ENCODE measurements at regions not wholly inside any gene's neighbourhood (a gene's known extent, or its start where the extent isn't known, plus 50 kb on each side); places are given as distances from the start of the nearest gene placed in this dataset.

DNA sequence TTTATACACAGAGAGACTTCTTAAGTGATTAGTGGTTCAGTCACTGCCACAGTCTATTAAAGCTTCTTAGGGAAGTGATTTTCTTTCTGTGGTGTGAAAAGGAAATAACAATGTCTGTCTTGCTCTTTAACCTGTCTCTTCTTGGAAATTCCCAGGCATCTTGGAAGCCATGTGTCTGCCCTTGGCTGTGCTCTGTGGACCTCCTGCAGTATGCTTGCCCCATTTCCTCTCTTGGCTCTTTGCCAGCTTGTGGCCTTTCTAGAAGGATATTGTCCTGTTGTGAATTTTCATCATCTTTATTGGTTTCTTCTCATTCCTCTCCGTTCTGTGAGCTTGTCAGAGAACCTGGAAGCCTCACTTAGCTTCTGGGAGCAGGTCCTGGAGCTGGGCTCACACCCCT, 338.4 kb upstream of the C2CD4B start:
- TF ChIP-seq, protein P1, sequence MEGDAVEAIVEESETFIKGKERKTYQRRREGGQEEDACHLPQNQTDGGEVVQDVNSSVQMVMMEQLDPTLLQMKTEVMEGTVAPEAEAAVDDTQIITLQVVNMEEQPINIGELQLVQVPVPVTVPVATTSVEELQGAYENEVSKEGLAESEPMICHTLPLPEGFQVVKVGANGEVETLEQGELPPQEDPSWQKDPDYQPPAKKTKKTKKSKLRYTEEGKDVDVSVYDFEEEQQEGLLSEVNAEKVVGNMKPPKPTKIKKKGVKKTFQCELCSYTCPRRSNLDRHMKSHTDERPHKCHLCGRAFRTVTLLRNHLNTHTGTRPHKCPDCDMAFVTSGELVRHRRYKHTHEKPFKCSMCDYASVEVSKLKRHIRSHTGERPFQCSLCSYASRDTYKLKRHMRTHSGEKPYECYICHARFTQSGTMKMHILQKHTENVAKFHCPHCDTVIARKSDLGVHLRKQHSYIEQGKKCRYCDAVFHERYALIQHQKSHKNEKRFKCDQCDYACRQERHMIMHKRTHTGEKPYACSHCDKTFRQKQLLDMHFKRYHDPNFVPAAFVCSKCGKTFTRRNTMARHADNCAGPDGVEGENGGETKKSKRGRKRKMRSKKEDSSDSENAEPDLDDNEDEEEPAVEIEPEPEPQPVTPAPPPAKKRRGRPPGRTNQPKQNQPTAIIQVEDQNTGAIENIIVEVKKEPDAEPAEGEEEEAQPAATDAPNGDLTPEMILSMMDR (conservative IDR thresholded peaks at IDR 0.05; ENCODE audit: control insufficient read depth, insufficient read depth, low read depth, low read length): no peak
- DNase-seq (ENCODE audit: low read depth): peak; percentile 57
- no peak overlapping the region for H3K4me3 ChIP-seq (ENCODE audit: control insufficient read depth, low read depth, low read length)

DNA sequence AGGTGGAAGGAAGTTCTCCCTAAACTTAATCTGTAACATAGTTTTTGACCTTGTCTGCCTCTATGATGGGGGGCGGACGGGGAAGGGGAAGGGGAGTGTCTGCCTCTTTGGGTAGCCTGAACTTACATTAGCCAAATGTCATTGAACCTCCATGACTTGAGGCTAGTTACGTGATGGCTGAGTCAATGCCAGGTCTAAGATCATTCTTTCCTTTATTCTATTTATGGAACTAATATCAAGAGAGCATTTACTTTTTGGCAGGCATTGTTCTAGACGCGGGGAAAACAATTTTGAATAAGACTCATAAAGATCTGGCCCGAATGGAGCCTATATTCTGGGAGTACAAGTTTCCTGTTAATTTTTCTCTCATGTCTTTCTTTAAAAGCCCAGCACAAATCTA, 340.7 kb upstream of the C2CD4B start:
- TF ChIP-seq, protein P1 (conservative IDR thresholded peaks at IDR 0.05; ENCODE audit: control insufficient read depth, insufficient read depth, low read depth, low read length): no peak
- DNase-seq (ENCODE audit: low read depth): peak; percentile 48
- no peak overlapping the region for H3K4me3 ChIP-seq (ENCODE audit: control insufficient read depth, low read depth, low read length)

DNA sequence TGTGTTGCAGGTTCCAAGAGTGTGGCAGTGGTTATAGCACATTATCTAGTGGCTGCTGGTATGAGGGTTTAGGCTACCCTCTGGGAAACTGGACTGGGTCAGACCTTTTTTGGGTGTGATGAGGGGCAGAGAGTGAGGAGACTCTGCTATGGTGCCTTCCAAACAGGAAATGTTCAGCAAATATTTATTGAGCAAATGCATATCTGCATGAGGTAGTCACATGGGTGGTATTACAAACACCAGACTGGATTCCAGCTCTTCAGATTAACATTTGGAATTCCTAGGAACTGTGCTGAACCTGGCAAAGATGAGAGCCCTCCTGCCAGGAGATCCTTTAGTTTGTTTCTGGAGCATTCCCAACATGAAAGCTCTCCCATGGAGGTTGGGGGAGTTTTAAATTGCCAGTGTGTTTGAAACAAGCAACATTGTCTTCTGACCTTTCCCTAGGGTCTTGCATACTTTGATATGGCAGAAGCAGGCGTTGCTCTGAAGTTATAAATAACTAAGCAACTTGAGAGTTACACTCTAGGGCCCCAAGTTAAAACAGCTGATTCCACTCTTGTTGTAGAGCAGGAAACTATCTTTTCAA, 341.2 kb upstream of the C2CD4B start:
- H3K4me3 ChIP-seq (ENCODE audit: control insufficient read depth, low read depth, low read length): no peak overlapping the region
- peak; percentile 56 for DNase-seq (ENCODE audit: low read depth)
- TF ChIP-seq, protein P1 (conservative IDR thresholded peaks at IDR 0.05; ENCODE audit: control insufficient read depth, insufficient read depth, low read depth, low read length): no peak

DNA sequence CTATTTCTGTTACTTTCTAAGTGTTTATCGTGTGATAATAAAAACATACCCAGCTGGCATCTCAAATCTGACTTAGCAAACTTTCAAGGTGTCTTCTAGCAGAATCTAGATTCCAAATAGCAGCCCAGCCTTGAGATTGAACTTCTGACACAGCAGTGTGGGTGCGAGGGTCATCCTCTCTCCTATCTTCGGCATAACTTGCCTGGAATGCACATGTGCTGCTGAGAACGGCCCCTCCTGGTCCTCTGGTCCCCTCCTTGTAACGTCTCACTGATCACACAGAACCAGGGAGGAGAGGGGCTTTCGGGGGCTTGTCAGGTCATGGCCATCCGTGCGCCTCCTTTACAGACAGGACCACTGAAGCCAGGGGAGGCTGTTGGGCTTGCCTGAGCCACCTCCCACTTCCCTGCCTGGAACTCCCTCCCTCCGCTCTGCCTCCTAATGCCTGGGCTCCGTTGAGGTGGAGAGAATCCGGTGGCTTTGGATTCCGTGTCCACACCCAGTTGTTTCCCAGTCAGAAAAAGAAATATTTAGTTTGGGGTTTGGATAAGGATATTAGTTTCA, 344.4 kb upstream of the C2CD4B start:
- TF ChIP-seq, protein P1 (conservative IDR thresholded peaks at IDR 0.05; ENCODE audit: control insufficient read depth, insufficient read depth, low read depth, low read length): no peak

DNA sequence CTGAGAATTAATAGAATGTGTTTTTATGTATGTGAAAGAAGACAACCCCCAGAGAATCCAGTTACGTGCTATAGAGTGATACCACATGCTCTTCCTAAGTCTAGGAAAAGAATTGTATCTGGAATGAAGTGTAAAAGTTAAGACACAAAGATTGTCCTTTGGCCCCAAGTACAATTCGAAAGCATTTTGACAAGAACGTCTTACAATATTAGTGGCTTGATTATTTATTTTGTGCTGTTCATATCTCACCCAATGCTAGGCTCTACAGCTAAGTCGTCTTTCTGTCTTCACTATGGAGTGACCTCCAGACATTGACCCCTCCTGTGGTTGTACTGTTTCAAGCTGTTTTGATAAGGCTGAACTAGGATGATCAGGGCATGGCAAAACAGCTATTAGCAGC, 345.7 kb upstream of the C2CD4B start:
- no peak overlapping the region for H3K4me3 ChIP-seq (ENCODE audit: control insufficient read depth, low read depth, low read length)
- TF ChIP-seq, protein P1 (conservative IDR thresholded peaks at IDR 0.05; ENCODE audit: control insufficient read depth, insufficient read depth, low read depth, low read length): no peak
- no peak for DNase-seq (ENCODE audit: low read depth)

More for the DNA sequence above, 344.4 kb upstream of the C2CD4B start:
- DNase-seq (ENCODE audit: low read depth): no peak
- H3K4me3 ChIP-seq (ENCODE audit: control insufficient read depth, low read depth, low read length): no peak overlapping the region

DNA sequence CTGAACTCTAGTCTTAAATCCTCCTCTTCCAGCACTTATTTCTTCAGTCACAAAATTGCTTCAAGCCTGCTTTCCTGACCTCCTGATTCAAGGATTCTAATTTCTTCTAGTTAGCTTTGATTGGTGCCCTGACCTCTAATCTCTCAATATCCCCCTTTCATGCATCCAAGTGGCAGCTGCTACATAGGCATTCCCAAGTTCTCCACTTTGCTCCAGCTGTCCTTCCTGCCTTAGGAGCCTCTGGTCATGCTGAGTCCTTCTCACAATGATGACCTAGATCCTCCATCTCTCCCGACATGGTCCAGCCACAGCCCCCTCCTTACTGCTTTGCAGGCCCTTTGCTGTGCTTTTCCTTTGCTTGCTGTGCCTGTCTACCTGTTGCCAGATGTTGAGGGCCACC, 347.8 kb upstream of the C2CD4B start:
- no peak for DNase-seq (ENCODE audit: low read depth)
- TF ChIP-seq, protein P1 (conservative IDR thresholded peaks at IDR 0.05; ENCODE audit: control insufficient read depth, insufficient read depth, low read depth, low read length): no peak

More for the DNA sequence above, 347.8 kb upstream of the C2CD4B start:
- no peak overlapping the region for H3K4me3 ChIP-seq (ENCODE audit: control insufficient read depth, low read depth, low read length)
